Caco-2 (cell line): ENCODE measurements at regions not wholly inside any gene's neighbourhood (a gene's known extent, or its start where the extent isn't known, plus 50 kb on each side); places are given as distances from the start of the nearest gene placed in this dataset.

Experiments used
- BruUV-seq: library from RNA; stranded (reverse); fragments of 400-500 nt; replicated peaks from 2 replicates; lab custom pipeline; 2021; lab: Mats Ljungman, UMichigan
- CTCF ChIA-PET: fragments of 300-600 bp; sonication (Branson Sonifier 250); formaldehyde crosslinking; loops from one replicate; lab custom pipeline; 2022; ENCODE audit warnings: antibody characterized with exemption; lab: Charles Lee
- POLR2A ChIA-PET: fragments of 300-600 bp; sonication (Branson Sonifier 250); formaldehyde crosslinking; loops from one replicate; lab custom pipeline; 2022; ENCODE audit warnings: antibody characterized with exemption; lab: Charles Lee
- DNase-seq, 2 experiments: peaks; one replicate each; pipeline versions ENCODE4 v3.0.0 to v3.0.0-alpha.2; 2020 to 2022
- H3K27me3 ChIP-seq: replicated peaks from 2 replicates; pipeline ENCODE4 v1.6.0; 2011; ENCODE audit warnings: low read length; ENCODE audit not compliant: control insufficient read depth, insufficient read depth
- H3K36me3 ChIP-seq: 2 replicates; pipeline ENCODE4 v1.5.1; 2011; ENCODE audit warnings: low read length; ENCODE audit not compliant: control insufficient read depth, insufficient read depth
- H3K4me1 ChIP-seq: fragments of 250-450 bp; sonication (Bioruptor Pico); 2 replicates; pipeline ENCODE4 v1.5.1; 2020; ENCODE audit warnings: mild to moderate bottlenecking
- H3K4me3 ChIP-seq: 2 replicates; pipeline ENCODE4 v1.5.1; 2011; ENCODE audit warnings: low read depth, mild to moderate bottlenecking, control low read depth, low read length
- H3K9me3 ChIP-seq: fragments of 250-450 bp; sonication (Bioruptor Pico); 2 replicates; pipeline ENCODE4 v1.5.1; 2020; ENCODE audit warnings: mild to moderate bottlenecking, moderate library complexity
- H3K27ac Mint-ChIP-seq: one replicate; pipeline ENCODE4 v1.8.0; 2022; ENCODE audit warnings: mixed read lengths; ENCODE audit not compliant: unreplicated experiment
- H3K27me3 Mint-ChIP-seq: one replicate; pipeline ENCODE4 v1.8.0; 2022; ENCODE audit warnings: mixed read lengths; ENCODE audit not compliant: insufficient read depth, unreplicated experiment
- H3K36me3 Mint-ChIP-seq: one replicate; pipeline ENCODE4 v1.8.0; 2022; ENCODE audit warnings: mild to moderate bottlenecking, mixed read lengths; ENCODE audit not compliant: insufficient read depth, unreplicated experiment
- H3K4me1 Mint-ChIP-seq: one replicate; pipeline ENCODE4 v1.8.0; 2022; ENCODE audit warnings: low read depth, mixed read lengths; ENCODE audit not compliant: unreplicated experiment
- H3K4me3 Mint-ChIP-seq: one replicate; pipeline ENCODE4 v1.8.0; 2022; ENCODE audit warnings: mild to moderate bottlenecking, moderate library complexity, mixed read lengths; ENCODE audit not compliant: unreplicated experiment
- H3K9me3 Mint-ChIP-seq: one replicate; pipeline ENCODE4 v1.8.0; 2022; ENCODE audit warnings: mixed read lengths; ENCODE audit not compliant: unreplicated experiment
- CTCF ChIP-seq, 2 experiments: fragments of 200-600 bp in 1 of 2; IDR thresholded peaks; 1 replicate in 1 of 2; 2 replicates in 1 of 2; pipeline versions ENCODE4 v1.5.1 to v1.8.0; 2011 to 2022; ENCODE audit warnings: antibody characterized with exemption in 1 of 2, control low read depth in 1 of 2, inconsistent platforms in 1 of 2, low read depth in 1 of 2, low read length in 1 of 2, mild to moderate bottlenecking in 1 of 2, moderate library complexity in 1 of 2; ENCODE audit not compliant: insufficient read depth in 1 of 2, severe bottlenecking in 1 of 2, unreplicated experiment in 1 of 2
- intact Hi-C: fragments of 100-400 bp; cut with micrococcal nuclease; formaldehyde crosslinking; loops from one replicate; pipeline ENCODE4 v1.10.0; 2022; ENCODE audit not compliant: unreplicated experiment

GRCh38 chr4:54386693-54387092 is 157.6 kb downstream of the PDGFRA start:
- intact Hi-C loops = loop anchor here (10.0 kb wide), 1 partner anchor 298 kb away; no protein-coding TSS in a partner anchor

GRCh38 chr4:54390670-54391069 is 161.6 kb downstream of the PDGFRA start:
- Histone ChIP-seq H3K4me1 (no peaks in the 10 kb centered on the region), H3K9me3 (no peaks in the 10 kb centered on the region), H3K36me3 (no peaks in the 10 kb centered on the region), H3K4me3 (no peak overlapping the region), H3K27me3 (no peaks in the 10 kb centered on the region)
- CTCF ChIA-PET = no interaction called here
- no TSS peak for BruUV-seq
- no peaks in the 10 kb centered on the region for H3K36me3 Mint-ChIP-seq
- no peak overlapping the region for H3K4me3 Mint-ChIP-seq
- peaks cover 12% of the 10 kb centered on the region for H3K27me3 Mint-ChIP-seq
- POLR2A ChIA-PET = no interaction called here
- no peak for DNase-seq
- intact Hi-C loops = no loop called here
- no peak for TF ChIP-seq CTCF (IDR thresholded peaks at IDR 0.05; ENCODE audit: insufficient read depth in 1 of 2, low read depth in 1 of 2, low read length in 1 of 2, severe bottlenecking in 1 of 2, unreplicated experiment in 1 of 2)
- no peaks in the 10 kb centered on the region for H3K4me1 Mint-ChIP-seq
- no peaks in the 10 kb centered on the region for H3K9me3 Mint-ChIP-seq
- H3K27ac Mint-ChIP-seq = no peak overlapping the region

More at GRCh38 chr4:54386693-54387092, 157.6 kb downstream of the PDGFRA start:
- no peaks in the 10 kb centered on the region for H3K36me3 ChIP-seq
- BruUV-seq = no TSS peak
- no peaks in the 10 kb centered on the region for H3K27me3 ChIP-seq
- Mint-ChIP-seq H3K4me3 (no peak overlapping the region), H3K9me3 (no peaks in the 10 kb centered on the region), H3K27me3 (peaks cover 10% of the 10 kb centered on the region), H3K4me1 (no peaks in the 10 kb centered on the region), H3K27ac (no peak overlapping the region), H3K36me3 (no peaks in the 10 kb centered on the region)
- no peaks in the 10 kb centered on the region for H3K9me3 ChIP-seq
- no peaks in the 10 kb centered on the region for H3K4me1 ChIP-seq
- DNase-seq = no peak
- ChIA-PET POLR2A (no interaction called here), CTCF (no interaction called here)
- no peak overlapping the region for H3K4me3 ChIP-seq
- TF ChIP-seq CTCF (IDR thresholded peaks at IDR 0.05; ENCODE audit: insufficient read depth in 1 of 2, low read depth in 1 of 2, low read length in 1 of 2, severe bottlenecking in 1 of 2, unreplicated experiment in 1 of 2) = no peak

DNA sequence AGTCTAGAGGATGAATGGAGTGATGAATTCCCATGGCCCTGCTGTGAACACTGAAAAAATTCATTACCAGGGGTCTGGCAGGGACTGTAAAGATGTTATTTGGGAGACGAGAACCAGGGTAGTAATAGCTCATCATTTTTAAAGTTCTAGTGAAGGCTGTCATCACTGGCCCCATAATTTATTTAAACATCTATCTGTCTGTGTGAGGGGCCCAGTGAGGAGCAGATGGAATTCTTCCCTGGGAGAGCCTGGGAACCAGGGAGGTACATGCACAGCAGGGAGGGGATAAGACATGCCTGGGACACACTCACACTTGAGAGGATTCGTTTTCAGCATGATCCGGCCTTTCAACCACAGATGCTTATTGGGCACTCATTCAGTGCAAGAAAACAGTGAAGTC is 162.0 kb downstream of the PDGFRA start:
- no TSS peak for BruUV-seq
- Mint-ChIP-seq H3K9me3 (no peaks in the 10 kb centered on the region), H3K36me3 (no peaks in the 10 kb centered on the region), H3K4me1 (no peaks in the 10 kb centered on the region), H3K4me3 (no peak overlapping the region), H3K27me3 (peaks cover 12% of the 10 kb centered on the region), H3K27ac (no peak overlapping the region)
- TF ChIP-seq CTCF (IDR thresholded peaks at IDR 0.05; ENCODE audit: insufficient read depth in 1 of 2, low read depth in 1 of 2, low read length in 1 of 2, severe bottlenecking in 1 of 2, unreplicated experiment in 1 of 2) = no peak
- no peak overlapping the region for H3K4me3 ChIP-seq
- no peaks in the 10 kb centered on the region for H3K9me3 ChIP-seq
- CTCF ChIA-PET = no interaction called here
- H3K27me3 ChIP-seq = no peaks in the 10 kb centered on the region
- intact Hi-C loops = no loop called here
- POLR2A ChIA-PET = no interaction called here
- DNase-seq = no peak
- H3K4me1 ChIP-seq = no peaks in the 10 kb centered on the region
- no peaks in the 10 kb centered on the region for H3K36me3 ChIP-seq
